NT2/D1 (cell line): ENCODE measurements at regions not wholly inside any gene's neighbourhood (a gene's known extent, or its start where the extent isn't known, plus 50 kb on each side); places are given as distances from the start of the nearest gene placed in this dataset.

Source experiments
- DNase-seq: peaks from one replicate; pipeline ENCODE4 v3.0.0-alpha.2; 2011; ENCODE audit warnings: low read depth, low spot score
- H3K27me3 ChIP-seq: 2 replicates; pipeline ENCODE4 v1.6.0; 2011; ENCODE audit warnings: mild to moderate bottlenecking; ENCODE audit not compliant: insufficient read length, insufficient read depth
- H3K36me3 ChIP-seq: 2 replicates; pipeline ENCODE4 v1.6.1; 2011; ENCODE audit warnings: mild to moderate bottlenecking, low read length, mixed read lengths; ENCODE audit not compliant: insufficient read depth, insufficient read length
- H3K4me1 ChIP-seq: 2 replicates; pipeline ENCODE4 v1.5.1; 2011; ENCODE audit not compliant: insufficient read depth, insufficient read length
- H3K4me3 ChIP-seq: 2 replicates; pipeline ENCODE4 v1.5.1; 2011; ENCODE audit warnings: low read depth; ENCODE audit not compliant: insufficient read length
- H3K9ac ChIP-seq: 2 replicates; pipeline ENCODE4 v1.6.0; 2011; ENCODE audit warnings: low read depth; ENCODE audit not compliant: insufficient read length
- H3K9me3 ChIP-seq: 2 replicates; pipeline ENCODE4 v1.5.1; 2011; ENCODE audit warnings: mild to moderate bottlenecking, low read length; ENCODE audit not compliant: insufficient read depth
- SUZ12 ChIP-seq: IDR thresholded peaks from 2 replicates; pipeline ENCODE4 v1.6.1; 2011; ENCODE audit not compliant: insufficient read length, insufficient read depth; ENCODE audit errors: extremely low read depth
- YY1 ChIP-seq: IDR thresholded peaks from 2 replicates; pipeline ENCODE4 v1.6.1; 2011; ENCODE audit not compliant: insufficient read length, insufficient read depth
- ZNF274 ChIP-seq: IDR thresholded peaks from 2 replicates; pipeline ENCODE4 v1.6.1; 2011; ENCODE audit warnings: mild to moderate bottlenecking, low read depth, low read length

GRCh38 chr13:109548374-109548773, 238.0 kb downstream of the IRS2 start:
- TF ChIP-seq SUZ12 (no peak), ZNF274 (no peak), YY1 (no peak)
- no peak overlapping the region for H3K4me3 ChIP-seq

GRCh38 chr13:109547942-109548341, 238.4 kb downstream of the IRS2 start:
- no peak for DNase-seq
- TF ChIP-seq YY1 (no peak), ZNF274 (no peak), SUZ12 (no peak)
- H3K27me3 ChIP-seq, result no peaks in the 10 kb centered on the region

More at GRCh38 chr13:109548374-109548773, 238.0 kb downstream of the IRS2 start:
- no peak for DNase-seq
- Histone ChIP-seq H3K36me3 (no peaks in the 10 kb centered on the region), H3K9ac (no peak overlapping the region), H3K27me3 (no peaks in the 10 kb centered on the region), H3K4me1 (no peaks in the 10 kb centered on the region), H3K9me3 (no peaks in the 10 kb centered on the region)

GRCh38 chr13:109545931-109546330, 240.5 kb downstream of the IRS2 start:
- no peak overlapping the region for H3K4me3 ChIP-seq
- H3K9me3 ChIP-seq, result no peaks in the 10 kb centered on the region
- peak; percentile 33 for DNase-seq
- H3K36me3 ChIP-seq, result no peaks in the 10 kb centered on the region
- no peaks in the 10 kb centered on the region for H3K27me3 ChIP-seq
- TF ChIP-seq ZNF274 (no peak), SUZ12 (no peak), YY1 (no peak)
- no peak overlapping the region for H3K9ac ChIP-seq
- H3K4me1 ChIP-seq, result no peaks in the 10 kb centered on the region

More at GRCh38 chr13:109547942-109548341, 238.4 kb downstream of the IRS2 start:
- no peaks in the 10 kb centered on the region for H3K4me1 ChIP-seq
- H3K36me3 ChIP-seq, result no peaks in the 10 kb centered on the region
- no peaks in the 10 kb centered on the region for H3K9me3 ChIP-seq
- H3K4me3 ChIP-seq, result no peak overlapping the region
- no peak overlapping the region for H3K9ac ChIP-seq

- Histone ChIP-seq H3K9me3 (no peaks in the 10 kb centered on the region), H3K4me3 (no peak overlapping the region), H3K27me3 (no peaks in the 10 kb centered on the region), H3K4me1 (no peaks in the 10 kb centered on the region), H3K36me3 (no peaks in the 10 kb centered on the region), H3K9ac (no peak overlapping the region)
- DNase-seq, result no peak
- TF ChIP-seq ZNF274 (no peak), YY1 (no peak), SUZ12 (no peak)
These were observed 245.3 kb downstream of the IRS2 start for GRCh38 chr13:109541081-109541480.

GRCh38 chr13:109537584-109537983, 248.8 kb downstream of the IRS2 start:
- DNase-seq, result no peak
- Histone ChIP-seq H3K27me3 (no peaks in the 10 kb centered on the region), H3K9me3 (no peaks in the 10 kb centered on the region), H3K36me3 (no peaks in the 10 kb centered on the region), H3K4me3 (no peak overlapping the region), H3K9ac (no peak overlapping the region), H3K4me1 (no peaks in the 10 kb centered on the region)
- TF ChIP-seq ZNF274 (no peak), YY1 (no peak), SUZ12 (no peak)

- H3K4me3 ChIP-seq, result no peak overlapping the region
- TF ChIP-seq ZNF274 (no peak), SUZ12 (no peak), YY1 (no peak)
These were observed 253.0 kb downstream of the IRS2 start for GRCh38 chr13:109533350-109533749.

GRCh38 chr13:109529964-109530363, 256.4 kb downstream of the IRS2 start:
- H3K4me1 ChIP-seq, result no peaks in the 10 kb centered on the region
- DNase-seq, result no peak
- no peaks in the 10 kb centered on the region for H3K27me3 ChIP-seq
- H3K36me3 ChIP-seq, result no peaks in the 10 kb centered on the region
- no peak overlapping the region for H3K9ac ChIP-seq
- no peaks in the 10 kb centered on the region for H3K9me3 ChIP-seq
- no peak for TF ChIP-seq YY1
- no peak overlapping the region for H3K4me3 ChIP-seq

More at GRCh38 chr13:109533350-109533749, 253.0 kb downstream of the IRS2 start:
- Histone ChIP-seq H3K9ac (no peak overlapping the region), H3K9me3 (no peaks in the 10 kb centered on the region), H3K27me3 (no peaks in the 10 kb centered on the region), H3K4me1 (no peaks in the 10 kb centered on the region), H3K36me3 (no peaks in the 10 kb centered on the region)
- DNase-seq, result no peak

- no peaks in the 10 kb centered on the region for H3K4me1 ChIP-seq
- H3K9ac ChIP-seq, result no peak overlapping the region
- TF ChIP-seq YY1 (no peak), ZNF274 (no peak), SUZ12 (no peak)
- no peaks in the 10 kb centered on the region for H3K9me3 ChIP-seq
- no peaks in the 10 kb centered on the region for H3K27me3 ChIP-seq
- no peaks in the 10 kb centered on the region for H3K36me3 ChIP-seq
- DNase-seq, result no peak
- no peak overlapping the region for H3K4me3 ChIP-seq
These were observed 264.7 kb downstream of the IRS2 start for GRCh38 chr13:109521719-109522118.
